PC-3 (cell line): ENCODE measurements at regions not wholly inside any gene's neighbourhood (a gene's known extent, or its start where the extent isn't known, plus 50 kb on each side); places are given as distances from the start of the nearest gene placed in this dataset.

ENCODE experiments used
- CTCF ChIP-seq: fragments of 300-600 bp; sonication (generic); conservative IDR thresholded peaks from 2 replicates; pipeline ENCODE4 v1.5.1; 2017; ENCODE audit warnings: antibody characterized with exemption, low read depth, mild to moderate bottlenecking, low read length
- EZH2 ChIP-seq: fragments of 300-600 bp; sonication (generic); IDR thresholded peaks from one replicate; pipeline ENCODE4 v1.6.1; 2017; ENCODE audit warnings: antibody characterized with exemption, mild to moderate bottlenecking, low read length; ENCODE audit not compliant: unreplicated experiment
- EZH2phosphoT487 ChIP-seq: fragments of 300-600 bp; sonication (generic); IDR thresholded peaks from 2 replicates; pipeline ENCODE4 v1.6.1; 2018; ENCODE audit warnings: mild to moderate bottlenecking, antibody characterized with exemption, low read length, borderline replicate concordance

GRCh38 chr14:89085231-89085731, 260.8 kb downstream of the TTC8 start:
- TF ChIP-seq CTCF = no peak
- no peak for TF ChIP-seq EZH2phosphoT487
- TF ChIP-seq EZH2 = no peak
